Heart right ventricle (tissue), 16 donors: ENCODE measurements at regions not wholly inside any gene's neighbourhood (a gene's known extent, or its start where the extent isn't known, plus 50 kb on each side); places are given as distances from the start of the nearest gene placed in this dataset.

Experiments used
- ATAC-seq, 8 donors: fragments of 200-7000 bp; cut with Tn5 transposase; one replicate each; pipeline ENCODE4 v1.9.1; 2020; ENCODE audit warnings: mild to moderate bottlenecking in 8 of 8, moderate library complexity in 8 of 8, moderate number of reproducible peaks in 1 of 8
- DNase-seq, 2 donors: peaks; one replicate each; pipeline ENCODE4 v3.0.0-alpha.2; 2020
- H3K27ac ChIP-seq, 10 donors: fragments of 200-600 bp; sonication (generic) in 2 of 10; one replicate each; pipeline versions ENCODE4 v1.5.0 to v1.8.0; 2020 to 2022; ENCODE audit warnings: mild to moderate bottlenecking in 3 of 10
- H3K27me3 ChIP-seq, 7 donors: fragments of 200-600 bp; one replicate each; pipeline ENCODE4 v1.8.0; 2021 to 2022; ENCODE audit warnings: mild to moderate bottlenecking in 2 of 7
- H3K36me3 ChIP-seq, 9 donors: fragments of 200-600 bp; sonication (generic) in 1 of 9; one replicate each; pipeline versions ENCODE4 v1.5.0 to v1.8.0; 2020 to 2022; ENCODE audit warnings: mild to moderate bottlenecking in 2 of 9
- H3K4me1 ChIP-seq, 9 donors: fragments of 200-600 bp; sonication (generic) in 1 of 9; one replicate each; pipeline versions ENCODE4 v1.5.0 to v1.8.0; 2020 to 2022; ENCODE audit warnings: mild to moderate bottlenecking in 4 of 9
- H3K4me3 ChIP-seq, 10 donors: fragments of 200-600 bp; sonication (generic) in 2 of 10; one replicate each; pipeline versions ENCODE4 v1.5.0 to v1.8.0; 2020 to 2022; ENCODE audit warnings: mild to moderate bottlenecking in 7 of 10, moderate library complexity in 2 of 10
- H3K9me3 ChIP-seq, 11 donors: fragments of 200-600 bp in 10 of 11; sonication (generic) in 2 of 11; one replicate each; pipeline versions ENCODE4 v1.5.0 to v1.8.0; 2013 to 2022; ENCODE audit warnings: mild to moderate bottlenecking in 2 of 11, control low read depth in 1 of 11, moderate library complexity in 1 of 11
- CTCF ChIP-seq, 9 donors: fragments of 200-600 bp; sonication (generic) in 2 of 9; IDR thresholded peaks; one replicate each; pipeline versions ENCODE4 v1.5.0 to v1.8.0; 2021 to 2022; ENCODE audit warnings: antibody characterized with exemption in 9 of 9, mild to moderate bottlenecking in 5 of 9, moderate library complexity in 1 of 9
- WGBS, 2 donors: extraction: QIAGEN DNeasy Blood & Tissue Kit; methylation state at CpG; one replicate each; pipeline ENCODE4 v1.1.7; 2013; ENCODE audit warnings: inconsistent platforms in 1 of 2; 5-methylcytosine and 5-hydroxymethylcytosine counted together
- intact Hi-C, 10 donors: fragments of 100-400 bp; cut with DNase I; formaldehyde crosslinking; loops; one replicate each; pipeline versions ENCODE4 v1.11.1 to v1.14.2; 2022
- donor health status: Arrhythmogenic right ventricular cardiomyopathy.
- donor health status: ischemic (EF 13 %, LVEDD 7.1; RV severe dilation, severe dysfunction).
- donor health status: healthy with polysubstance abuse.
- donor health status: DM: no; HTN: yes; CAD: no.
- donor health status: DM: no; HTN: no; CAD: no.
- donor health status: ischemic (EF 25% LVEDD 6.9; RV normal size, moderate dysfunction).
- donor health status: ischemic (EF 25% LVEDD 5.7; RV mildly dilated, moderate dysfunction).
- donor health status: healthy.
- donor health status: DM: yes; HTN: yes; CAD: no.
- donor health status: Ischemic cardiomyopathy.
- donor health status: ischemic (EF 35%, LVEDD 5.7; RV mildly dilated, moderate dysfunction).
- donor health status: nonischemic (EF 11% LVEDD 7.7; RV severe dilation, severe dysfunction).
- donor health status: DM: yes; HTN: yes; CAD: no.
- donor health status: PGD.
- donor health status: ischemic (EF 29% LVEDD 5.4; RV normal size, mild dysfunction).
- donor health status: nonischemic (EF 23%, LVEDD 6.1; RV moderate dilation, normal function).

- no peaks in the 10 kb centered on the region for H3K4me1 ChIP-seq
- intact Hi-C loops: no loop called here
- ATAC-seq (no peak), DNase-seq (no peak)
- H3K9me3 ChIP-seq: no peaks in the 10 kb centered on the region
- WGBS, 2 donors: 12 to 30% methylated on average over 1 of the region's 1 CpG
- no peaks in the 10 kb centered on the region for H3K36me3 ChIP-seq
- H3K27me3 ChIP-seq: peaks cover 0 to 5% (median 0%) of the 10 kb centered on the region in 7 donors
- no peak overlapping the region for H3K27ac ChIP-seq
- TF ChIP-seq CTCF (IDR thresholded peaks at IDR 0.05): no peak
- no peak overlapping the region for H3K4me3 ChIP-seq
Measured at GRCh38 chr9:118230329-118230728, 526.1 kb downstream of the TLR4 start.

- Histone ChIP-seq H3K27ac (no peak overlapping the region), H3K4me1 (no peaks in the 10 kb centered on the region), H3K4me3 (no peak overlapping the region), H3K9me3 (peaks cover 0 to 31% (median 6%) of the 10 kb centered on the region in 11 donors), H3K36me3 (no peaks in the 10 kb centered on the region), H3K27me3 (no peaks in the 10 kb centered on the region)
- intact Hi-C loops: no loop called here
- 73 to 81% methylated on average over 1 of the region's 1 CpG for WGBS, 2 donors
- no peak for ATAC-seq
- no peak for DNase-seq
- no peak for TF ChIP-seq CTCF (IDR thresholded peaks at IDR 0.05)
Measured at GRCh38 chr9:118236625-118237024, 532.4 kb downstream of the TLR4 start.

GRCh38 chr9:118238139-118238538 lies 533.9 kb downstream of the TLR4 start:
- TF ChIP-seq CTCF (IDR thresholded peaks at IDR 0.05): no peak
- Histone ChIP-seq H3K4me3 (no peak overlapping the region), H3K9me3 (peaks cover 0 to 41% (median 6%) of the 10 kb centered on the region in 11 donors), H3K27ac (no peak overlapping the region), H3K27me3 (no peaks in the 10 kb centered on the region), H3K36me3 (no peaks in the 10 kb centered on the region), H3K4me1 (no peaks in the 10 kb centered on the region)
- ATAC-seq (no peak), DNase-seq (no peak)
- intact Hi-C loops: no loop called here

GRCh38 chr9:118252027-118252426 lies 547.8 kb downstream of the TLR4 start:
- H3K4me3 ChIP-seq: no peak overlapping the region
- no peaks in the 10 kb centered on the region for H3K4me1 ChIP-seq
- no peaks in the 10 kb centered on the region for H3K27me3 ChIP-seq
- H3K36me3 ChIP-seq: no peaks in the 10 kb centered on the region
- H3K9me3 ChIP-seq: peaks cover 0 to 21% (median 8%) of the 10 kb centered on the region in 11 donors
- intact Hi-C loops: no loop called here
- no peak overlapping the region for H3K27ac ChIP-seq
- ATAC-seq (no peak), DNase-seq (no peak)
- WGBS, 2 donors: 83 to 84% methylated on average over 2 of the region's 2 CpGs
- no peak for TF ChIP-seq CTCF (IDR thresholded peaks at IDR 0.05)

GRCh38 chr9:118262191-118262590 lies 558.0 kb downstream of the TLR4 start:
- intact Hi-C loops: no loop called here
- Histone ChIP-seq H3K36me3 (no peaks in the 10 kb centered on the region), H3K27me3 (no peaks in the 10 kb centered on the region), H3K9me3 (peaks cover 0 to 36% (median 3%) of the 10 kb centered on the region in 11 donors), H3K4me1 (no peaks in the 10 kb centered on the region), H3K27ac (no peak overlapping the region), H3K4me3 (no peak overlapping the region)
- DNase-seq (no peak), ATAC-seq (no peak)
- TF ChIP-seq CTCF (IDR thresholded peaks at IDR 0.05): no peak
- WGBS, 2 donors: 77 to 89% methylated on average over 1 of the region's 1 CpG
